SK-N-SH treated with all-trans-retinoic acid at 6 μM for 48 hours (cell line): ENCODE measurements at regions not wholly inside any gene's neighbourhood (a gene's known extent, or its start where the extent isn't known, plus 50 kb on each side); places are given as distances from the start of the nearest gene placed in this dataset.

Experiments used
- ATAC-seq: fragments of 200-7000 bp; cut with Tn5 transposase; 3 replicates; pipeline ENCODE4 v1.9.1; 2020; ENCODE audit warnings: mild to moderate bottlenecking, moderate library complexity
- ARNTL ChIP-seq: fragments of 450-650 bp; formaldehyde crosslinking; IDR thresholded peaks from 2 replicates; pipeline ENCODE4 v1.5.0; 2020; ENCODE audit warnings: low read depth, mild to moderate bottlenecking, moderate library complexity, borderline replicate concordance
- CSDC2 ChIP-seq: fragments of 250-450 bp; sonication (Bioruptor Pico); IDR thresholded peaks from 2 replicates; pipeline ENCODE4 v1.5.0; 2020; ENCODE audit warnings: mild to moderate bottlenecking, moderate library complexity
- GLIS3 ChIP-seq: fragments of 250-450 bp; sonication (Bioruptor Pico); IDR thresholded peaks from 2 replicates; pipeline ENCODE4 v1.5.0; 2020; ENCODE audit warnings: mild to moderate bottlenecking, moderate library complexity
- ISL1 ChIP-seq: fragments of 250-450 bp; sonication (Bioruptor Pico); IDR thresholded peaks from 2 replicates; pipeline ENCODE4 v2.1.2; 2022; ENCODE audit warnings: mild to moderate bottlenecking, moderate library complexity
- PATZ1 ChIP-seq: fragments of 250-450 bp; sonication (Bioruptor Pico); IDR thresholded peaks from 2 replicates; pipeline ENCODE4 v1.8.0; 2020; ENCODE audit warnings: mild to moderate bottlenecking, moderate library complexity, borderline replicate concordance
- POU6F1 ChIP-seq: fragments of 250-450 bp; sonication (Bioruptor Pico); IDR thresholded peaks from 2 replicates; pipeline ENCODE4 v1.8.0; 2021; ENCODE audit warnings: low read depth, mild to moderate bottlenecking, moderate library complexity, borderline replicate concordance
- PPARA ChIP-seq: fragments of 250-450 bp; sonication (Bioruptor Pico); IDR thresholded peaks from 2 replicates; pipeline ENCODE4 v1.5.0; 2020; ENCODE audit warnings: mild to moderate bottlenecking, borderline replicate concordance
- RARB ChIP-seq: fragments of 250-450 bp; sonication (Bioruptor Pico); IDR thresholded peaks from 2 replicates; pipeline ENCODE4 v1.8.0; 2021; ENCODE audit warnings: mild to moderate bottlenecking, moderate library complexity
- SNAI2 ChIP-seq: fragments of 250-450 bp; sonication (Bioruptor Pico); IDR thresholded peaks from 2 replicates; pipeline ENCODE4 v1.5.0; 2020; ENCODE audit warnings: mild to moderate bottlenecking, moderate library complexity
- TCF4 ChIP-seq: fragments of 250-450 bp; sonication (Bioruptor Pico); IDR thresholded peaks from 2 replicates; pipeline ENCODE4 v1.8.0; 2021; ENCODE audit warnings: mild to moderate bottlenecking, moderate library complexity, borderline replicate concordance
- TOX ChIP-seq: fragments of 250-450 bp; sonication (Bioruptor Pico); IDR thresholded peaks from 2 replicates; pipeline ENCODE4 v1.8.0; 2021; ENCODE audit warnings: mild to moderate bottlenecking, moderate library complexity, borderline replicate concordance
- TSHZ2 ChIP-seq: fragments of 250-450 bp; sonication (Bioruptor Pico); IDR thresholded peaks from 2 replicates; pipeline ENCODE4 v1.5.0; 2020; ENCODE audit warnings: mild to moderate bottlenecking, moderate library complexity
- ZC3H10 ChIP-seq: fragments of 250-450 bp; sonication (Bioruptor Pico); IDR thresholded peaks from 2 replicates; pipeline ENCODE4 v1.5.1; 2021; ENCODE audit warnings: mild to moderate bottlenecking, moderate library complexity
- ZFP3 ChIP-seq: fragments of 250-450 bp; sonication (Bioruptor Pico); IDR thresholded peaks from 2 replicates; pipeline ENCODE4 v1.5.0; 2020; ENCODE audit warnings: mild to moderate bottlenecking, moderate library complexity
- ZFP30 ChIP-seq: fragments of 450-650 bp; formaldehyde crosslinking; IDR thresholded peaks from 2 replicates; pipeline ENCODE4 v1.5.0; 2022; ENCODE audit warnings: mild to moderate bottlenecking, moderate library complexity
- ZNF565 ChIP-seq: fragments of 450-650 bp; formaldehyde crosslinking; conservative IDR thresholded peaks from 2 replicates; pipeline ENCODE4 v1.5.0; 2020; ENCODE audit warnings: low read depth, mild to moderate bottlenecking, moderate library complexity
- ZNF70 ChIP-seq: fragments of 450-650 bp; formaldehyde crosslinking; IDR thresholded peaks from 2 replicates; pipeline ENCODE4 v1.5.0; 2020; ENCODE audit warnings: mild to moderate bottlenecking, moderate library complexity
- ZNF8 ChIP-seq: fragments of 450-650 bp; formaldehyde crosslinking; IDR thresholded peaks from 2 replicates; pipeline ENCODE4 v1.5.0; 2020; ENCODE audit warnings: mild to moderate bottlenecking, moderate library complexity
- TF ChIP-seq, protein P1 (sequence below): fragments of 250-450 bp; sonication (Bioruptor Pico); IDR thresholded peaks from 2 replicates; pipeline ENCODE4 v1.5.1; 2020; ENCODE audit warnings: low read depth, mild to moderate bottlenecking, moderate library complexity

DNA sequence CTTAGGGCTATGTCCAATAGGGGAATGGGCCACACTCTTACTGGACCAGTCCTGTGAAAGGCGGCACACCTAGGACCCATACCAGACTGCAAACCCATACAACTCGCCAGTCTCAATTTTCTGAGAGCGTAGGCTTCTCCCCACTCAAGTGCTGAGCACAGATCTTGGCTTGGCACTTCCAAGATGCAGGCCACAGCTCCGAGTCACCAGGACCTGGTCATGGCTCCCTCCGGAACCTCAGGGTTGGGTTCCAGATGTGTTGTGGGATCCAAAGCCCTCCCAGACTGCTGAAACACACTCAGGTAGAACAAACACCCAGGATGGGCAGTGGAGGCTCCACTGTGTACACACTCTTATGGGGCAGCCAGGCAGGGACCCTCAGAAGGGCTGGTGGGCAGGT lies 103.3 kb downstream of the TMEM144 start:
- ATAC-seq: no peak
- TF ChIP-seq ARNTL (CRISPR knock-in tag): no peak
- TF ChIP-seq PATZ1 (CRISPR knock-in tag): no peak
- TF ChIP-seq PPARA (CRISPR knock-in tag): no peak
- TF ChIP-seq TSHZ2 (CRISPR knock-in tag): no peak
- TF ChIP-seq ZC3H10 (CRISPR knock-in tag): no peak
- no peak for TF ChIP-seq CSDC2 (CRISPR knock-in tag)
- no peak for TF ChIP-seq SNAI2 (CRISPR knock-in tag)
- no peak for TF ChIP-seq ISL1 (CRISPR knock-in tag)
- TF ChIP-seq ZNF70 (CRISPR knock-in tag): no peak
- no peak for TF ChIP-seq TOX
- TF ChIP-seq ZFP30 (CRISPR knock-in tag): no peak
- no peak for TF ChIP-seq ZNF8 (CRISPR knock-in tag)
- no peak for TF ChIP-seq POU6F1
- no peak for TF ChIP-seq RARB (CRISPR knock-in tag)
- TF ChIP-seq TCF4 (CRISPR knock-in tag): no peak

- TF ChIP-seq ZNF8 (CRISPR knock-in tag): no peak
- no peak for TF ChIP-seq SNAI2 (CRISPR knock-in tag)
- no peak for TF ChIP-seq ZC3H10 (CRISPR knock-in tag)
- no peak for TF ChIP-seq TOX
- TF ChIP-seq PPARA (CRISPR knock-in tag): no peak
- no peak for TF ChIP-seq ZFP3 (CRISPR knock-in tag)
- no peak for TF ChIP-seq POU6F1
- TF ChIP-seq RARB (CRISPR knock-in tag): no peak
- no peak for TF ChIP-seq ZNF565
- TF ChIP-seq GLIS3 (CRISPR knock-in tag): no peak
- peak; percentile 68 for TF ChIP-seq ISL1 (CRISPR knock-in tag)
- TF ChIP-seq, protein P1, sequence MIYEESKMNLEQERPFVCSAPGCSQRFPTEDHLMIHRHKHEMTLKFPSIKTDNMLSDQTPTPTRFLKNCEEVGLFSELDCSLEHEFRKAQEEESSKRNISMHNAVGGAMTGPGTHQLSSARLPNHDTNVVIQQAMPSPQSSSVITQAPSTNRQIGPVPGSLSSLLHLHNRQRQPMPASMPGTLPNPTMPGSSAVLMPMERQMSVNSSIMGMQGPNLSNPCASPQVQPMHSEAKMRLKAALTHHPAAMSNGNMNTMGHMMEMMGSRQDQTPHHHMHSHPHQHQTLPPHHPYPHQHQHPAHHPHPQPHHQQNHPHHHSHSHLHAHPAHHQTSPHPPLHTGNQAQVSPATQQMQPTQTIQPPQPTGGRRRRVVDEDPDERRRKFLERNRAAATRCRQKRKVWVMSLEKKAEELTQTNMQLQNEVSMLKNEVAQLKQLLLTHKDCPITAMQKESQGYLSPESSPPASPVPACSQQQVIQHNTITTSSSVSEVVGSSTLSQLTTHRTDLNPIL (CRISPR knock-in tag): 0 out of 2 replicates have a peak, but pooled peaks have one; percentile 16
- peak; percentile 40; the same call in 1 of the 3 replicates for ATAC-seq
Measured at GRCh38 chr4:158314756-158315487, 104.6 kb downstream of the TMEM144 start.

GRCh38 chr4:158315706-158316105 lies 105.4 kb downstream of the TMEM144 start:
- TF ChIP-seq ZFP30 (CRISPR knock-in tag) (no peak), POU6F1 (no peak), TCF4 (CRISPR knock-in tag) (no peak), ARNTL (CRISPR knock-in tag) (no peak), ZNF565 (no peak), PATZ1 (CRISPR knock-in tag) (no peak), GLIS3 (CRISPR knock-in tag) (no peak), CSDC2 (CRISPR knock-in tag) (no peak)
- ATAC-seq: no peak
